Inflammatory macrophage (primary cell): ENCODE measurements at regions not wholly inside any gene's neighbourhood (a gene's known extent, or its start where the extent isn't known, plus 50 kb on each side); places are given as distances from the start of the nearest gene placed in this dataset.
"Not testable (repeated sequence)": the region's sequence is repeated elsewhere in the genome, so short reads cannot be mapped to it uniquely, and the experiment has no call there.

Source experiments
- DNase-seq, 2 donors: peaks; one replicate each; pipeline ENCODE4 v3.0.0-alpha.2; 2020 to 2022

DNA sequence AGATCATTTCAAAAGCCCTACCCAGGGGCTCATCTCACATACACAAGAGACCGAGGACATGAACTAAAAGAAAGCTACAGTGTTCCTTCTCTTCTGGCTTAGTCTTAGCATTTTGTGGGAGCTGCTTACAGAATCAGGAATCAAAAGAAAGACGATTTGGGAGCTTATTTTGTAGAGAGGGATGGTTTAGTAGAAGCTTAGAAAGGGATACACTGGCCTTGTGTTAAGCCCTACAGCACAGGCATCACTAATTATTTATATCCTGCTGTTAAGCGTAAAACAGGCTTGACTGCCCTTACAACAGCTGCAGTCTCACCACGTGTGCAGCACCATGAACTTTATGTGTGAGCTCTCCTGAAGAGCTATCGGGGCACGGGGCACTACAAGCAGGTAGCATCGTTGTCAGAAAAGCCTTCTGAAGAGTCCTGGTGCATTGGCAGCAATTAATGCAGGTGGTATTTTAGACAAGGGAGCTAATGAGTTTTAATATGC is 798.3 kb downstream of the NXPH1 start:
- DNase-seq = no peak

DNA sequence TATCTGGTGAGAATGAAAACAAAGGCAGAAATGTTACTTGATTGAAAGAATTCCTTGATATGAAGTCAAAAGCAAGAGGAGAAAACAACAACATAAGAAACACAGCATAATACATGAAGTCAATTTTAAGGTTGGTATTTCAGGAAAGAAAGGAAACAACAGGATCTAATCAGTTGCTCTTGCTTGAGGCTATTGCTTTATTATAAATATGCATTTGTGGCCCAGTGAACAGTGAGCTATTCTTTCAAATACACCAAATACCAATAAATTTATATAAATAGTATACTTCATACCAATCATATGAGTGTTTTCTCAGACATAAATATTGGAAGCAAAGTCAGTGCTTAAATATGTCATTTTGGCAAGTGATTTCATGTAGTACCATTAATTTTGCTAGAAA is 806.6 kb downstream of the NXPH1 start:
- DNase-seq = no peak

DNA sequence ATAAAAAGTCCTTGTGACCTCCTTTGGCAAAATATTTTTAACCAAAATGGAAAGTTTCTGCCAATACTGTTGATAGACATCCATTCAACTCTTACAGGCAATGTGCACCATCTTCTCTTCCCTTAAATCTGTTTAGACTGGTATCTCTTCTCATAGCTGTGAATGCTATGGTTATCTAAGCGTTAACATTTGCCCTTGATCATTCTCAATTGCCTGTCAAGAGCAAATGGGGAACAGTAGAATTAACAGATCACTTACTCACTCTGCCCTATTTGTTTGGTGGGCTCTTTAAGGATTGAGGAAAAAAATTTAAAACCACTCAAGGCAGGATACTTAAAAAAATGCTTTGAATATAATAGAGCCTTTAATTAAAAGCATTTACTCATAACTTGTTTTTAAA is 808.4 kb downstream of the NXPH1 start:
- DNase-seq = no peak

- no peak for DNase-seq
Measured at GRCh38 chr7:9242636-9243035, 809.2 kb downstream of the NXPH1 start.

DNA sequence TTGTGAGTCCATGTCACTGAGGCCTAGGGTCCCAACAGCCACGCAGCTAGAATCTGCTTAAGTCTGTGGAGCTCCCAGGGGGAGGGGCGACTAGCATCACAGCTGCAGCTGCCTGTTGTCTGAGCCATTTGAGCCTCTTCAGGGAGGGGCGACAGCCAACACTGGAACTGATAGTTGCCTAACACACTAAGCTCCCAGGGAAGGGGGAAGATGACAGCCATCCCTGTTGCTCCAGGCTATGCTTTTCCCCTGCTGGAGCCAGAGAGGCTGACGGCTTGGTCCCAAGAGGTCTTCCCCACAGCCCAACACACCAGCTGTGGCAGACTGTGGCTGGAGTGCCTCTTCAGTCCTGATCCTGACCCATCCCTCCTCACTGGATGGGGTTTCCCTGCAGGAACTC is 817.5 kb downstream of the NXPH1 start:
- DNase-seq = no peak

GRCh38 chr7:9264395-9264794 is 831.0 kb downstream of the NXPH1 start:
- no peak for DNase-seq

DNA sequence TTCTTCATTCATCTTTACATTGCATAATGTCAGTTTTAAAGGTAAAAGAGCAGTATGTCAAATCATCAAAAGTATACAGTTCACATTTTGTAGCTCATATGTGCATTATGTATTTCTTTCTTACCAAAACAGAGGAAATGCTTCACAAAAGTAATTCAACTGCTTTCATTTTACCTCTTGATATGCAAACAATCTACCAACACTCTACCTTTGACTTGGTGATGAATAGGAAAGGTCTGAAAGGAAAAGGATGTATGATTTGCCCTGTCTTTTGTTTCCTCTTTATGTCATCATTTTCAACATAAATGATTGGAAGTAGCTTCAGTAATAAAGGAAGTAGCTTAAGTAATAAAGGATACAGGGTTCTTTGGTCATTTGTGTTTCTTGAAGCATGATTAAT is 846.7 kb downstream of the NXPH1 start:
- no peak for DNase-seq

DNA sequence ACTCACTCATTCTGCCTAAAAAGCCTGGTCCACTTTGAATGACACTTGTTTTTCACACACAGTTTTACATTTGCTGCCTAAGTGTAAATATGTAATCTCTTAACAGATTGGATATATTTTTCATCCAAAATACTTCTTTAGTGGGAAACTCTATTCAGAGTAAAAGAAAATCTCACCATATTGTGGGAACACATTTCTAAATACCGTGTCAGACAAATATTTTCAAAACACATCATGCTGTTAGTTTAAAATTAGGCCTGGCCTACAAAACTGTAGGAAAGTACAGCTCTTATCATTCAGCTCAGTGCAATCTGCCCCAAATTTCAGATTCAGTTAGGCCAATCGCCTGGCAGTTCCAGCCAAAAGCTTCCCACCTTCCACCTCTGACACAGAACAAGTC is 849.8 kb downstream of the NXPH1 start:
- no peak for DNase-seq

DNA sequence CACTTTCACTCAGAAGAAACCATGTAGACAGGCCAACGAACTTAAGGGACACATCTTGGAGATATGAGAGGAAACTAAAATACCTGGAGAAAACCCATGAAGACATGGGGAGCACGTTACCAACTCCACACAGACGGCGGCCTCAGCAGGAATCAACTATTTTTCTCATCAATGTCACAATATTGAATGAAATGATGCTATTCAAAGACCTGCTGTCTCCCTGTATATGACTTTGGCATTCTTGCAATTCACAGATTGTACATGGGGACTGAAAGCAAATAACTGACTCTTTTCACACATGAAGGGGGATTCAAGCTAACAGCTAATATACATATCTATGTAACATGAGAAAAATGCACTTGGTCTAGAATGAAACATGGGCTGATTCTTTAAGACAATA is 869.0 kb downstream of the NXPH1 start:
- DNase-seq = no peak

GRCh38 chr7:9307131-9307530 is 873.7 kb downstream of the NXPH1 start:
- DNase-seq = no peak

- DNase-seq = no peak
Measured at GRCh38 chr7:9324513-9324912, 891.1 kb downstream of the NXPH1 start.

- no peak for DNase-seq
Measured at GRCh38 chr7:9328296-9328695, 894.9 kb downstream of the NXPH1 start.

DNA sequence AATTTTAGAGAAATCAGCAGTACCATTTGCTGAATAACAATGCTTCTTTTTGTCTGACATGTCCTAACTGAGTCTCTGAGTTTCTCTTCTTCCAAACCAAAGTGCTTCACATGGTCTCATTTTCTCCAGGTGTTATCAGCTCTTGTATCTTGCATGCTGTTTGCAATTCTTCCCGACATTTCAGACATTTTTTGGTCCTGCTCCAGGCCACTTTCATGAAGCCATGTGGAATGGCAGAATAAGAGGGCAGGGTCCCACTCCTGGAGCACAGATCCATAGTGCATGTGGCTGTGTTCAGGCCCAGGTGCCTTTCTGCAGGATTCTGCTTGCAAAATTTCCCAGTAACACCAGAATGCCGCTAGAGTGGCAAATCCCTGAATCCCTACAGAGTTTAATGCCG is 916.2 kb downstream of the NXPH1 start:
- DNase-seq = no peak

- no peak for DNase-seq
Measured at GRCh38 chr7:9391221-9391620, 957.8 kb downstream of the NXPH1 start.

DNA sequence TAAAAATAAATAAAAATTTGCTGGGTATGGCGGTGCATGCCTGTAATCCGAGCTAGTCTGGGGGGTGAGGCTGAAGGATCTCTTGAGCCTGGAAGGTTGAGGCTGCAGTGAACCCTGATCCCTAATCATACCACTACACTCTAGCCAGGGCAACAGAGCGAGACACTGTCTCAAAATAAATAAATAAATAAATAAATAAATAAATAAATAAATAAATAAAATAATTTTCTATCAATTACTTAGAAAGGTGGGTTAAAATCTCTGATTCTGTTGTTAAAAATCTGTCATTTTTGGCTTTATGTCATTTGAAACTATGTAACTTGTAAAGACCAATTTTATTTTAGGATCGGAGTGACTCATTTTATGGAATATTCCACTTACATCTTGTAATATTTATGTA is 958.6 kb downstream of the NXPH1 start:
- DNase-seq = no peak

DNA sequence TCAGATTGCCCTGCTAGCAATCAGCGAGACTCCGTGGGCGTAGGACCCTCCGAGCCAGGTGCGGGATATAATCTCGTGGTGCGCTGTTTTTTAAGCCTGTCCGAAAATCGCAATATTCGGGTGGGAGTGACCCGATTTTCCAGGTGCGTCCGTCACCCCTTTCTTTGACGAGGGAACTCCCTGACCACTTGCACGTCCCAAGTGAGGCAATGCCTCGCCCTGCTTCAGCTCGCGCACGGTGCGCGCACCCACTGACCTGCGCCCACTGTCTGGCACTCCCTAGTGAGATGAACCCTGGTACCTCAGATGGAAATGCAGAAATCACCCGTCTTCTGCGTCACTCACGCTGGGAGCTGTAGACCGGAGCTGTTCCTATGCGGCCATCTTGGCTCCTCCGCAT is 971.0 kb downstream of the NXPH1 start:
- not testable (repeated sequence) for DNase-seq

DNA sequence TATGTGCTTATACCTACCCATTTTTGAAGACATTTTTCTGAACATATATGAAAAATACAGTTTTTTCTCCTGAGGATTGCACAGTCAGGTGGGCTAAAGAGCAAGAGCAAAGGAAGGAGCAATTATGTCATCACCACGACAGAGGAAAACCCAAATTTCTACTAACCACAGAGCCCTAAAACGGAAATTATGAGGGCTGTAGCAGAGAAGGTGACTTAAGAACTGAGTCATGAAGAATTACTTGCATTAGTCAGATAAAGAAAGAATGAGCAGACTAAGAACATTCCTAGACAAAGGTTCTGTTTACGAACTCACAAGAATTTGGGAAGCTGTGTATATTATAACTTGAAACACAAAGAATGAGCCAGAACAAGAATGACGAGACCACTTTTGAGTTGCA is 974.4 kb downstream of the NXPH1 start:
- no peak for DNase-seq

DNA sequence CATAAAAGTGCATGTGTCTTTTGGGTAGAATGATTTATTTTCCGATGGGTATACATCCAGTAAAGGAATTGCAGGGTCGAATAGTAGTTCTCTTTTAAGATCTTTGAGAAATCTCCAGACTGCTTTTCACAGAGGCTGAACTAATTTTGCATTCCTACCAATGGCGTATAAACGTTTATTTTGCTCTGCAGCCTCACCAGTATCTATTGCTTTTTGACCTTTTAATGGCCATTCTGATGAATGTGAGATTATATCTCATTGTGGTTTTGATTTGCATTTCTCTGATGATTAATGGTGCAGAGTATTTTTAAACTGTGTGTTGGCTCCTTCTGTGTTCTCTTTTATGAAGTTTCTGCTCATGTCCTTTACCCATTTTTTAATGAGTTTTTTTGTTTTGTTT is 1020.1 kb downstream of the NXPH1 start:
- no peak for DNase-seq

DNA sequence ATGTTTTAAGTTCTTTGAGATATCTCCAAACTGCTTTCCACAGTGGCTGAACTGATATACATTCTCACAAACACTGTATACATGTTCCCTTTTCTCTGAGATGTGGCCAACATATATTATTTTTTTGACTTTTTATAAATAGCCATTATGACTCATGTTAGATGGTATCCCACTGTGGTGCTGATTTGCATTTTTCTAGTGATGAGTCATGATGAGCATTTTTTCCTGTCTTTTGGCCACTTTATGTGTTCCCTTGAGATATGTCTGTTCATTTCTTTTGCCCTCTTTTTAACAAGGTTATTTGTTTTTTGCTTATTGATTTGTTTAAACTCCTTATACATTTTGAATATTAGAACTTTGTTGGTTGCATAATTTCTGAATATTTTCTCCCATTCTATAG is 1055.1 kb downstream of the NXPH1 start:
- no peak for DNase-seq

DNA sequence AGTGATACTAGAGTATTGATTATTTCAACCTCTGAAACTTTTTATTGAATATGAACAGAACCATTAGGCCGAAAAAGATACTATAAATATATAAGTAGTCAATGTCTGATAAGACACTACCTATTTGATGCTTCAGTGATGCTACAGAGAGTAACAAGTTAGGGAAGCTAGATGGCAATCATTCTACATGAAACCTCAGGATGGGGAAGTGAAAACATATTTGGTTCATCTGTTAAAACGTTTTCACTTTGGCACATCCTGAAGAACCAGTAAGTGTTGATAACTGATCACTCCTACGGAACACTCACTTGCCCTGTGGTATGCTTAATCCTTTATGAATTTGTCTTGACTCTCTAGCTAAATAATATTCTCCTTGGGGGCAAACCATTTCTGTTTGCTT is 1064.9 kb downstream of the NXPH1 start:
- DNase-seq = no peak

DNA sequence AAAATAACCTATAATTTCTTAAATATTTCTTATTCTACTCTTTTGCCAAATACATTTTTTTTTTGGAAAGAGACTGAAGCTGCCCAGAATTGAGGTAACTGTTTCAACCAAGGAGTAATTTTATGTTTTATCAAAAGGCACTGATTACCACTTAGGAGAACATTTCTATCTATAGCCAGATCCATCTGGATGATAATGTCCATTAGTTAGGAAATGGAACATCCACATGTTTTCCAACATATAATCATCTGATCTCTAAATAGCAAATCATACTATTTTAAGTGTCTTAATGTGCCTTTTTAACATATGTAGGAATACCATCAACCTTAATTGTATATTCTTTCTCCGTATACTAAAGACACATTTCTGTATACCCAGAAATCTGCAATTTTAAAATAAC is 1068.9 kb downstream of the NXPH1 start:
- no peak for DNase-seq

DNA sequence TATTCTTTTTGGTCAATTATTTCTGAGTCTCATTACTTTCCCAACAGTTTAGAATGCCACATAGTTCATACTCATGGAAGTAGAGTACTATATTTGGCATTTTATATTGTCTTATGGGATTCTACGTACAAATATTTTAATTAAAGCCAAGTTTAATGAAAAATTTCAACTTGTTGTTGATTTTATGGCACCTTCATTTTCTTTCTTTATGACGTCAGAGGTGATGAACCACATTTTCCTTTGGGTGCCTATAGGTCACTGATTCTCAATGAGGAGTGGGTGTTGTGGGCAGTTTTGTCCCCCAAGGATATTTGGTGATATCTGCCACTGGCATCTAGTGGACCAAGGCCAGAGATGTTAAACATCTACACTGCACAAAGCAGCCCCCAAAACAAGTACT is 1071.3 kb downstream of the NXPH1 start:
- DNase-seq = no peak

- no peak for DNase-seq
Measured at GRCh38 chr7:9505516-9505915, 1072.1 kb downstream of the NXPH1 start.

GRCh38 chr7:9507290-9507689 is 1073.9 kb downstream of the NXPH1 start:
- no peak for DNase-seq

DNA sequence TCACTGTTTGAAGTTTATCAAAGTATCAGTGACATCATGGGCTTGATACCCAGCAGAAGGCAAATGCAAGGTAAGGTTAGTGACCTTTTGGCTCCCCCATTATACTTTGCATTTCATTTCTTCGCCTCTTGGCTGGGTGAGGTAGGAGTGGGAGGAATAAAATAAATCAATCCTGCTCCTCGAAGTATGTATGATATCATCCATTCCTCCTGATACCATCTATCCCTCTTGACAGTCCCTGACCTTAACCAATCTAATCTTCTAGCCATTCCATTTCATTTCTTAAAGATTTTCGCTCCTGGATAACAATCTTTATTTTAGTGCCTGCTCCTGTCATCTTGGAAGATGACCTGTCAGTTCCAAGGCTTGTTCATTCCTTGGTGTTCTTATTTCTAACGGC is 1083.3 kb downstream of the NXPH1 start:
- no peak for DNase-seq

DNA sequence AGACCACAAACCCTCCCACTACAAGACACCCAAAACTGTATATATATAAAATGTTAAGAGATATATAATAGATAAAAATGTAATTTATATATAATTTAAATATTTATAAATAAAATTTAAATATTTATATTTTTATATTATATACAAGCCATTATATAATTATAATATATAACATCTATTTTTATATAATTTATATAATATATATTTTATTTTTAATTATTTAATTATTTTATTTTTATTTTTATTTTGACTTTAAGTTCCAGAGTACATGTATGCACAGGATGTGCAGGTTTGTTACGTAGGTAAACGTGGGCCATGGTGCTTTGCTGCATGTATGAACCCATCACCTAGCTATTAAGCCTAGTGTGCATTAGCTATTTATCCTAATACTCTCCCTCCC is 1090.2 kb downstream of the NXPH1 start:
- no peak for DNase-seq
